GM19467 (cell line): ENCODE measurements at regions not wholly inside any gene's neighbourhood (a gene's known extent, or its start where the extent isn't known, plus 50 kb on each side); places are given as distances from the start of the nearest gene placed in this dataset.

Experiments used
- ATAC-seq: cut with Tn5 transposase; IDR thresholded peaks from one replicate; pipeline ENCODE4 v1.9.1; 2021; ENCODE audit warnings: mild to moderate bottlenecking, moderate library complexity; ENCODE audit not compliant: unreplicated experiment

DNA sequence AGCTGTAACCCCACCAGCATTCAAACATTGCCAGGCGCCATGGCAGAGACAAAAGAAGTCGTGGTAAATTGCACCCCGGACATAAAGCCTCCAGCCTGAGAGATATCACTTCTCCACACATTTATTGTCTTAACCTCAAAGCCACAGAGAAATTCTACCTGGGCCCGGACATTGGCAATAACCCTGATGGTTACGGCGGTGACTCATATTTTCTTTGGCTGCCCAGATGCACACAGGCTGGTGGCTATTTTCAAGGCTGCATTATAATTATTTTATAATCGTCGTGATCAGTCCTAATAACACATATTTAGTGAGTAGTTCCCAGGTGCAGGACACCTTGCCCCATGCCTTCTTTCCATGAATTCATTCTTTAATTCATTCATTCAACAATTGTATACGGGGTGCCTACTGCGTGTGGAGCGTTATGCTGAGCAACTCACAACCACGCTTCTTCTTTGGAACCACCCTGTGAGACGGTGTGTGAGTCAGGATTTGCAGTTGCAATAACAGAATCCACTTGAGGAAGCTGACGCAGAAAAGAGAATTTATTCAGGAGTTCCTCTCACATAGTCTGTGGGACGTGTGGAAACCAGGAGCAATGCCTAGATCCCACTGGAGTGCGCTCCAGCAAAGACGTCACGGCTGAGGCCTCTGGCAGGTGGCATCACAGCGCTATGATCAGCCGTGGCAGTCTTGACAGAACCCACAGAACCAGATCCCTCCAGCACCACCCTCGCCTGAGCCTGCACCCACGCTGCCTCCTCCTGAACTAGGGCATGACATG lies 245.7 kb downstream of the FOXL1 start:
- no peak for ATAC-seq

GRCh38 chr16:86824751-86825296 lies 246.5 kb downstream of the FOXL1 start:
- no peak for ATAC-seq

GRCh38 chr16:86825631-86826030 lies 247.3 kb downstream of the FOXL1 start:
- no peak for ATAC-seq

- ATAC-seq: no peak
Observed at GRCh38 chr16:86826941-86827340, 248.6 kb downstream of the FOXL1 start.

GRCh38 chr16:86827521-86827920 lies 249.2 kb downstream of the FOXL1 start:
- no peak for ATAC-seq

DNA sequence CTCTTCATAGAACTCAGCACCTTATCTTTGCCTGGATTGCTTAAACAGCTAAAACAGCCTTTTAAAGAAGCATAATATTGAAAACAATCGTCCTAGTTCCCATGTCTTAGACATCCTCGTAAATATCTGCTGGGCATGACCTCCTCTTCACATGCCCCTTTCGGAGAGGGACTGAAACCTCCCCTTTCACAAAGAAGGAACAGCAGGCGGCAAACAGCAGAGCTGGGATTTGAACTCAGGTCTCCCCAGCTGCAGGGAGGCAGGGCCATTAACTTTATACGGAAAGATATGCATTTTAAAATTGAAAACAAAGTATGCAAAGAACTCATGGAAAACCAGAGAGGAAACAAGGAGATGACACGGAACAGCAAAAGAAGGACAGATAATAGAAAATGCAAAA lies 249.9 kb downstream of the FOXL1 start:
- ATAC-seq: no peak

- ATAC-seq: no peak
Observed at GRCh38 chr16:86828653-86829052, 250.3 kb downstream of the FOXL1 start.

DNA sequence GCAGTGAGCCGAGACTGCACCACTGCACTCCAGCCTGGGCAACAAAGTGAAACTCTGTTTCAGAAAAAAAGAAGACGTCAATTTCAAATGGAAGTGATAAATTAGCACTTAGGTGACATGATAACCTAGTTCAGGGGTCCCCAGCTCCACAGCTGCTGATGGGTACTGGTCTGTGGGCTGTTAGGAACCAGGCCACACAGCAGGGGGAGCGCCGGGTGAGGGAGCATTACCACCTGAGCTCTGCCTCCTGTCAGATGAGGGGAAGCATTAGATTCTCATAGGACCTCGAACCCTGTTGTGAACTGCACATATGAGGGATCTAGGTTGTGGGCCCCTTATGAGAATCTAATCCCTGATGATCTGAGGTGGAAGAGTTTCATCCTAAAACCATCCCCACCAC lies 253.0 kb downstream of the FOXL1 start:
- ATAC-seq: no peak

- no peak for ATAC-seq
Observed at GRCh38 chr16:86833136-86833535, 254.8 kb downstream of the FOXL1 start.

DNA sequence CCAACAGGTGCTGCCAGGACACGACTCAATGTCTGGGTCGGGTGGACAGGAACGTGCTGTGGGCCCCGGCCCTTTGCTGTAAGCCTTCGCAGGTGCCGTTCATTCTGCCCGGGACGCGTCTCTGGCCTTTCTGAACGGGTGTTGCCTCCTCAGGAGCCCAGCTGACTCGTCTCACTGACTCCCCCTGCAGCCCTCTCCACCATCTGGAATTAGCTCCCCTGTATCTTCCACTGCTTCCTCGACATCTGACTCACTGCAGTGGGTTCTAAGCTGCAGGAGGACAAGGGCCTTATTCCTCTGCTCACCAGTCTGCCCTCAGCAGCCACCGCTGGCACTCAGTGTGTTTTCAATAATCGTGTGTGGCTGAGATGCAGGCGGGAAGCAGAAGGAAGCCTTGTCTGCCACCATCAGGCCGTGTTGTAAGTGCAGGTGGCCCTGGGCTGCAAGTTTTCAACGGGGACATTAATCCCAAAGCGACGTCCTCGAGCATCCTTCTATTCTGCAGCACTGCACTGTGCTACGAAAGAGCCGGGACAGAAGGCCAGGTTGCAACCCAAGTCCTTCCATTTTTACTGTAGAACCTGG lies 256.2 kb downstream of the FOXL1 start:
- ATAC-seq: no peak

DNA sequence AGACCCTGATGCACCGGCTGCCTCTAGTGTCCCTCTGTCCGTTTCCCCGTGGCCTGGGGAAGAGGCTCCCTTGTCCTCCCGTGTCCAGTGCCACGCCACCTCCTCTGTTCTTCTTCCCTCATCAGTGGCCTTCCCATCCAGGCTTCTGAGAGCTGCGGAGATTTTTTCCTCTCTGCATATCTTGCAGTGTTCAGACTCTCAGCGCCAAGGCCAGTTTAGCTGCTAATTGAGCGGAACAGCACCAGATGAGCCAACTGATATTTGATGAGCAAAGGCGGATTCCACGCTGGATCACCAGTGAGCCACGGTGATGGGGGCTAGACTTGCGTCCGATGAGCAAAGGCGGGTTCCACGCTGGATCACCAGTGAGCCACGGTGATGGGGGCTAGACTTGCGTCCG lies 257.6 kb downstream of the FOXL1 start:
- ATAC-seq: no peak

- ATAC-seq: no peak
Observed at GRCh38 chr16:86836503-86837129, 258.3 kb downstream of the FOXL1 start.

DNA sequence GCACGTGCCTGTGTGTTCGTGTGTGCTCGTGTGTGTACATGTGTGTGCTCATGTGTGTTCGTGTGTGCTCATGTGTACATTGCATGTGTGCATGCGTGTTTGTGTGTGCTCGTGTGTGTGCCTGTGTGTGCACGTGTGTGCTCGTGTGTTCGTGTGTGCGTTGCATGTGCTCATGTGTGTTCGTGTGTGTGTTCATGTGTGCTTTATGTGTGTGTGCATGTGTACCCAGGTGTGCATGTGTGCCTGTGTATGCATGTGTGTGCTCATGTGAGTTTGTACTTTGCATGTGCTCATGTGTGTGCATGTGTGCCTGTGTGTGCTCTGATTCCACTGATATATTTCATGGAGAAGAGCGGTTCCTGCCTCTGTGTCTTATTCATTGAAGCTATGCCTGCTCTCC lies 265.5 kb downstream of the FOXL1 start:
- no peak for ATAC-seq

DNA sequence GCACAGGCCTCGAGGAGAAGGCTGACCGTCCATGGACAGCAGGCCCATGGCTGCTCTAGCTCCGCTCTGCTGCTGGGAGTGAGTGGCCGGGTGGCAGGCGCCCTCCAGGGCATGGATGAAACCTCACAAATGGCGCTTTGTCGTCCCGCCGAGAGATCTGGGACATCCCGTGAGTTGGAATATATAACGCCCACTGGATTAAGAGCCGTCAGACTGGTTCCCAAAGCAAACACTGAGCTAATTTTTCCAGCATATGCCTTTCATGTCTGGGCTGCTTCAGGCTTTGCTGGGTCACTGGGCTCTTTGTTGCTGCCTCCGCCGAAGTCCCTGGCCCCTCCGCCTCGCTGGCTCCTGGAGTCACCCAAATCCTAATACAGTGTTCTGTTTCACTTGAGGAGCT lies 266.3 kb downstream of the FOXL1 start:
- ATAC-seq: no peak

DNA sequence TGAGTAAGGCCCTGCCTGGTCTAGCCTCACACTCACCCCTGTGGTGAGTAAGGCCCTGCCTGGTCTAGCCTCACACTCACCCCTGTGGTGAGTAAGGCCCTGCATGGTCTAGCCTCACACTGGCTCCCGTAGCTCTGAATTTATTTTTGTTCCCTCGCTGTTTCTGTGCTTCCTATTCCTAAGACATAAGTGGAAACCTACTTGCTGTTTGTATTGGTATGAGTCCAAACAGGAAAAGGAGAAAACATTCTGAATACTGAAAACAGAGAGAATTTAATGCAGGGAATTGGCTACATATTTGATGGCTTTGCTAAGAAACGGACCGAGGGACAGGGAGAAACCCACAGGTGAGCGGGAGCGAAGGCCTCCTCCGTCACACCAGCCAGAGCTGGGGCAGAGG lies 267.8 kb downstream of the FOXL1 start:
- ATAC-seq: no peak

GRCh38 chr16:86848821-86849220 lies 270.5 kb downstream of the FOXL1 start:
- no peak for ATAC-seq

GRCh38 chr16:86850670-86851069 lies 272.3 kb downstream of the FOXL1 start:
- ATAC-seq: no peak

DNA sequence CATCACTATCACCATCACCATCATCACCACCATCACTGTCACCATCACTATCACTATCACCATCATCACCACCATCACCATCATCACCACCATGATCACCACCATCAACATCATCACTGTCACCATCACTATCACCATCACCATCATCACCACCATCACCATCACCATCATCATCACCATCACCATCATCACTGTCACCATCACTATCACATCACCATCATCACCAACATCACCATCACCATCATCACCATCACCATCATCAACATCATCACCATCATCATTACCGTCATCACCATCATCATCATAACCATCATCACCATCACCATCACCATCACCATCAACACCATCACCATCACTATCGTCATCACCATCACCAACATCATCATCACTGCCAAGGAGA lies 273.8 kb downstream of the FOXL1 start:
- ATAC-seq: no peak

DNA sequence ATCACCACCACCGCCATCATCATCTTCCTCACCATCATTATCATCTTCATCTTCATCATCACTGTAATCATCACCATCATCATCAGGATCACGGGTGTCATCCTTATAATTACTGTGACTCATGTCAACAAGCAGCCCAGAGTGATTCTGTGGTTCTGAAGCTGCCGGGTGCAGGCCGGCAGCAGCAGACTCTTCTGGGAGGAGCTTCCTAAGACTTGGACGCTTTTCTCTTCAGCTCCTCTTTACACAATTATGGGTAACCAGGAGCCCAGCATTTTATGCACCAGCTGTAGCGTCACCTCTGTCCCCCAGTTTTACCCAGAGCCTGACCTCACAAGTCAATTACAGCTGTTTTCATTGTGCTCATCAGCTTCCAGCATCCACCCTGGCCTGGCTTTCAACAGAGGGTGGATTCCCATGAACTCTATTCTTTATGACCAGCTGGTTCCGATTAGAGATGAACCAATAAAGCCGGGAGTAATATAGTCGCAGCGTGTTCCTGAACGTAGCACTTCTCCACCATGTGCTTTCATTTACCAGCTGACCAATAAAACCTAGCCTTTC lies 275.8 kb downstream of the FOXL1 start:
- no peak for ATAC-seq

DNA sequence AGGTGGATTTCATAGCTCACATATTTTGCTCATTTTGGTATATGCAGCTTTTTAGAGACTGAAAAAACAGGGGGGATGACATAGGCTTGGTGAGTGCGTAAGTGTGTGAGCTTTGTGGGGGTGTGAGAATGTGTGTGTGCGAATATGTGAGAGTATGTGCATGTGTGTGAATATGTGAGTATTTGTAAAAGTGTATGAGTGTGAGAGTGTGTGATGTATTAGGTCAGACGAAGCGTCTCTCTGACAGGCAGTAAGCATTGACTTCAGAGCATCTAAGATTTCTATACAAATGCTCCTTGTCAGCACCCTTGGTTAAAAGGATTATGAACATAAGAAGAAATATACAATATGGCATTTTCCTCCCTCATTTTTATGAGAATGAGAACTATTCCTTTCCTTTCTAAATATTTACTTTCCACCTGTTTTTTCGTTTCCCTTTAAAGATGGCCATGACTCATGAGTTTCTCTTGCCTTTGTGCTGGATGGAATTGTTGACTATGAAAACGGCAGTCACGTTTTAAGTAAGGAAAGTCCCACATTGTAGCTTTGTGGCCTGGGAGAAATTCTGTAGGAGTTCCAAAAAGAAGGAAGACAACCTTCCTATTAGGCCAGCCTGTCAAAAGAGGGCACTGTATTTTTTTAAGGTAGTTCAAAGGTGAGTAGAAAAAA lies 276.4 kb downstream of the FOXL1 start:
- no peak for ATAC-seq

- no peak for ATAC-seq
Observed at GRCh38 chr16:86856946-86857586, 278.7 kb downstream of the FOXL1 start.
